GM21515 (cell line): ENCODE measurements at regions not wholly inside any gene's neighbourhood (a gene's known extent, or its start where the extent isn't known, plus 50 kb on each side); places are given as distances from the start of the nearest gene placed in this dataset.
"Not testable (repeated sequence)": the region's sequence is repeated elsewhere in the genome, so short reads cannot be mapped to it uniquely, and the experiment has no call there.

Experiments used
- ATAC-seq: cut with Tn5 transposase; IDR thresholded peaks from one replicate; pipeline ENCODE4 v1.9.1; 2021; ENCODE audit not compliant: unreplicated experiment

DNA sequence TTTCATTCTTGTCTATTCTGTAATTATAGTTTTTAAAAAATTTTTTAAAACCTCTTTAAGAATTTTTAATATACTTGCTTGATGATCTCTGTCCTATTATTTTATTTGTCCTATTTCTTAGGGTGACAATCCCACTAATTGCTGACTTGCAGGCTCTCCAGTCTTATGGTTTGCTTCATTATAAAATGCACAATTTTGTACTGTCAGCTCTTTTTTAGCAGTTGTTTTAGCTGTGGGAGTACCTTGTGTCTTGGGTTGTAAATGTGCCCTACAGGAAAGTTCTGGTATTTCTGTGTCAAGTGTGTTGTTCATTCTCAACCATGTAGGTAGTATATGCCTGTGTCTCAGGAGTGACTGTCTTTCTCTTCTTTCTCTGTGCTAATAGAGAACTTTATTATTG is 118.2 kb upstream of the IL15 start:
- no peak for ATAC-seq

- no peak for ATAC-seq
These were observed 112.3 kb upstream of the IL15 start for GRCh38 chr4:141524116-141524515.

GRCh38 chr4:141524841-141525240 is 111.5 kb upstream of the IL15 start:
- no peak for ATAC-seq

- no peak for ATAC-seq
These were observed 105.8 kb upstream of the IL15 start for GRCh38 chr4:141530627-141531026.

- ATAC-seq: no peak
These were observed 101.4 kb upstream of the IL15 start for GRCh38 chr4:141534985-141535384.

DNA sequence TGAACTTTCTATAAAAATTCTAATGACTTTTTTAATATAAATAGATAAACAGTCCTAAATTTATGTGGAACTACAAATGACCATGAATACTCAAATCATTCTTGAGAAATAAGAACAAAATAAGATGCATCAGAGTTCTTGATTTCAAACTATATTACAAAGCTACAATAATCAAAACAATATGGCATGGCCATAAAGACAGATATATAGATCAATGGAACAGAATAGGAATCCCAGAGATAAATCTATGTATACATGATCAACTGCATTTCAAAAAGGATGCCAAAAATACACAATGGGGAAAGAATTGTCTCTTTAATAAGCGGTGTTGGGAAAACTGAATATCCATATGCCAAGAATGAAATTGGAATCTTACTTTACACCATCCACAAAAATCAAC is 98.4 kb upstream of the IL15 start:
- ATAC-seq: no peak

GRCh38 chr4:141540643-141541042 is 95.7 kb upstream of the IL15 start:
- ATAC-seq: no peak

DNA sequence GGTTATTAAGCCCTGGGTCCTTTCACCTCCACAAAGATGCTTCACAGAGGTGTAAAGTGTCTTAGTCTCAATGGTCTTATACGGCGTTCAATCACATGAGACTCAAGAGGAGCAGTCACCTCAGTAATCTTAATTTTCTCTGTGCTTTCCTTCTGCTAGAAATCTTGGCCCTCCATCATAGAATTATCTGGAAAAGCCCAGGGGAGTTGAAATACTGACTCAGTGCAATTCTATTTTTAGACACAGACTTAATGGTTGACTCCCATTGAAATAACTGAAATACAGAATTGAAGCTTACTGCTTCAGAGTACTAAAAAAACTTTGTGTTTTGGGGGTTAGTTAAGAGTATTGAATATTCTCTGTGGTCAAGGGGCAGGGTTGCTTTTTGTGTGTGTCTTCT is 94.5 kb upstream of the IL15 start:
- no peak for ATAC-seq

DNA sequence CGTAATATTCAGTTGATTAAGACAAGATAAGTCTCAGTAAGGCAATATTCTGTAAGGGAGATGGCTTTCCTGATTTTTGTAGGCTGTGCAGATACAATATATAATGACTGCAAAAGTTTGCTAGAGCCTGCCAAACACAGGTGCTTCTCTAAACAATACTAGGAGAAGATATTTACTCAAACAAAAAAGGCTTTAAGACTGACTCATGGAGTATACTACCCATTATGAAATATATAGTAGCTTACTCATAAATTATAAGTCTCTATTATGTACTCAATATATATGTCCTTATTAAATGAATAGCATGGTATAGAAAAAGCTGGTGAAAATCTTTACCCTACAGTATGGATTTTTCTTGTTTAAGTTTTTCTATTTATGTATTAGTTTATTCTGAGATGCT is 93.2 kb upstream of the IL15 start:
- ATAC-seq: no peak

DNA sequence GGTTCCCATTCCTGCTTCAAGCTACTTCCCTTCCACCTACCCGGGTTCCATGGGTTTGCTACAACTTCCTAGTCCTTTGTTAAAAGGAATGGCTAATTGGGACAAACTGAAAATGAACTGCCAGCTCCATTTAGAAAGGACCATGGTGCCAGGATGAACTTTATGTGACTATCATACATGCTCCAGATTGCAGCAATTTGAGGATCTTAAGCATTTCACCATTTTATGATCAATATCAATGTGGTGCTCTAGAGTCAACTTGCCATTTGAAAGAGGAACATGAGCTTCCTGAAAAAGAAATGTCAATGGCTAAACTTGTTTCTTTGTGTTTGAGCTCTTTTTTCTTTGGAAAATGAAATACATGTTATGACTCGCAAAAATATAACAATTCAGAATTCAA is 92.7 kb upstream of the IL15 start:
- no peak for ATAC-seq

GRCh38 chr4:141548791-141549190 is 87.6 kb upstream of the IL15 start:
- ATAC-seq: no peak

GRCh38 chr4:141560056-141560455 is 76.3 kb upstream of the IL15 start:
- no peak for ATAC-seq

DNA sequence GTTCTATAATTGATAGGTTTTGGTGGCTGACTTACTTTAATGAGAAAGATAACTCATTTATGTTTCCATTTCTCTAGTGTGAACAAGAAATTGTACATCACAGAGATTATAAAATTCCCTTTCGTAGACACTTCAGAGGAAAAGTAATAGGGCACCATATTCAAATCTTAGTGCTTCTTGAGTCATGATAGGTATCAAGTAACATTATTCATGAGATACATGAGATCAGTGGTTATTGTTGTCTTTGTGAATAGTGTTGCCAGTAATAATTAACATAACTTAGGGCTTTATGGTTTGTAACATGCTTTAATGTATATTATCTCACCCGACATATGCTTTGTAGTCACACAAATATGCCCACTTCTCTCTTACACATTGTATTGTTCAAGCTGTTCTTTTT is 73.7 kb upstream of the IL15 start:
- no peak for ATAC-seq

- no peak for ATAC-seq
These were observed 72.7 kb upstream of the IL15 start for GRCh38 chr4:141563723-141564122.

- ATAC-seq: not testable (repeated sequence)
These were observed 71.4 kb upstream of the IL15 start for GRCh38 chr4:141564961-141565360.

DNA sequence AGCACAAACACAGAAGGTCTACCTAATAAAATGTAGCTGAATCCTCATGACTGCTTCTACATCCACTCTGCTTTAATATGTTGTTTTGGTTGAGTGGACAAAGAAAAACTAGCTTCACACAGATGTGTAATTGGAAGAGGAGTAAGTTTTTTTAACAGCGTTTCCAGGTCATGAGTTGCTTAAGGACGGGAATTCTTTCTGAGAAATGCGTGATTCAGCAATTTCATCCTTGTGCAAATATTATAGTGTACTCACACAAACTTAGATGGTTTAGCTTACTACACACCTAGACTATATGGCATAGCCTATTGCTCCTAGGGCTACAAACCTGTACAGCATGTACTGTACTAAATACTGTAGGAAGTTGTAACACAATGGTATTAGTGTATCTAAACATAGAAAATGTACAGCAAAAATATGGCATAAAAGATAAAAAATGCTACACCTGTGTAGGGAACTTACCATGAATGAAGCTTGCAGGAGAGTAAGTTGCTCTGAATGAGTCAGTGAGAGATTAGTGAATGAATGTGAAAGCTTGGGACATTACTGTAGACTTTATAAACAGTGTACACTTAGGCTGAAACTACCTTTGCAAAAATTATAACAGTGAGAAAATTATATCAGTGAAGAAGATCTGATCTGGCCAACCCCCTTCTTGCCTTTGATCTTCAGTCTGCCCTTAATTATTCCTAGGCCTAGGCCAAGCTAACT is 70.8 kb upstream of the IL15 start:
- no peak for ATAC-seq

GRCh38 chr4:141567326-141567915 is 69.0 kb upstream of the IL15 start:
- ATAC-seq: no peak

DNA sequence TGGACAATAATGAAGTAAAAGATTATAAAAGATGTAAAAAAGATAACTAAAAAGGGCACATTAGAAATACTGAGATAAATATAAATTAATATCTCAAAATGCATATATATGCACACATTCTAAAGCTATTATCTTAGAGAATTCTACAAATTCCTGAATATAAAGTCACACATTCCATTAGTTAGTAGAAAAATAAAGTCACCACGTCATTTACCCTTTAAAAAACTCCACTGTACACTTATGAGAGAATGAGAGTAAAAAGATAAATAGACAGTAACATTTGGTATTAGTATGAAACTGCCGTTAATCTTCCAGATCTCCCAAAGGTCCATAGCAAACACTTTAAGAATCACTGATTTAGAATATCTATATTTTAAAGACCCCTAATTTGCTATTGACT is 67.2 kb upstream of the IL15 start:
- ATAC-seq: no peak

DNA sequence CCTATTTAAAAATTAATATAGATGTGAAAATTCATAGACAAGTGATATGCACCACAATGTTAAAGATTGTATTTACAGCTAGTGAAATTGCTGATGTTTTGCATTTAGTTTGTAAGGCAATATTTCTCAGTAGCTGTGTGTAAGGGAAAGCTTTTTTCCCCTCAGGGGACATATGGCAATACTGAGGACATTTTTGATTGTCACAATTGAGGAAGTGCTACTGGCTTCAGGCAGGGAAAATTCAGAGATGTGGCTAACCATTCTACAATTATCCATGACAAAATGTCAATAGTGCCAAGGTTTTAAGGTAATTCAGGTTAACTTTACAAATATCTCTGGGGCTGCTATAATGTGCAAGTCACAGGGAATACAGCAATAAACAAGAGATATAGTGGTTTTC is 66.1 kb upstream of the IL15 start:
- ATAC-seq: no peak

DNA sequence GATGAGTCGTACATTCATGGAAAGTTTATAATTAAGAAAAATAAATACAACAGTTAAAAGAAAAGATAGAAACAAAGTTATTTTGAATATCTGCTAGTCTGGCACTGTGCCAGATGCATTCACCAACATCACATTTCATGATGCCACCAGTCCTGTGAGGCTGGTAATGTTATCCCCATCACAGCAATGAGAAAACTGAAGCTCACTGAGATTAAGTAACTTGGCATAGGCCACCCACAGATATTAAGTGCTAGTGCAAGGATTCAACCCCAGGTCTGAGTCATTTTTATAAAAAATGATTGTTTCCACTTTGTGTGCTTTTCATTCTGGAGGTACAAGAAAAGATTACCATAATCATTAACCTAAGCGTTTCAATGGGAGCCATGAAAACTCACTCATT is 65.0 kb upstream of the IL15 start:
- ATAC-seq: no peak

- ATAC-seq: no peak
These were observed 64.6 kb upstream of the IL15 start for GRCh38 chr4:141571793-141572192.

DNA sequence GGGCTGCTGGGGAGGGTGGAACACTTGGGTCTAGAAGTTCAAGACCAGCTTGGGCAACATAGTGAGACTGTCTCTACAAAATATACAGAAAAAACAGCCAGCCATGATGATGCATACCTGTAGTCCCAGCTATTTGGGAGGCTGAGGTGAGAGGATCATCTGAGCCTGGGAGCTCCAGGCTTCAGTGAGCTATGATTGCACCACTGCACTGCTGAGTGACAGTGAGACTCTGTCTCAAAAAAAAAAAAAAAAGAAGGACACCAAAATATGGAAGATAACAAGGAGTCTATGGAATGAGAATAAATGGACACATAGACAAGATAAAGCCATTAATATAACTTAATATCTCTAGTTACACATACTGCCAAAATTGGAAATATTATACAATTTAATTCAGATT is 62.7 kb upstream of the IL15 start:
- ATAC-seq: no peak

GRCh38 chr4:141575884-141576283 is 60.5 kb upstream of the IL15 start:
- no peak for ATAC-seq
